ENCODE measurements at regions not wholly inside any gene's neighbourhood (a gene's known extent, or its start where the extent isn't known, plus 50 kb on each side); places are given as distances from the start of the nearest gene placed in this dataset.

GRCh38 chr1:173410133-173410793 lies 66.9 kb upstream of the PRDX6 start (continued):
- TF ChIP-seq BHLHE40 (IDR thresholded peaks at IDR 0.05; ENCODE audit: borderline replicate concordance in 1 of 2, low read depth in 2 of 2, low read length in 1 of 2) = peak in 1 of 2 experiments; percentile 29; a peak in 2 of 4 replicates
- no peak for TF ChIP-seq ZNF592 (IDR thresholded peaks at IDR 0.05)
- no peak for TF ChIP-seq ZNF207 (IDR thresholded peaks at IDR 0.05; ENCODE audit: borderline replicate concordance)
- no peak for TF ChIP-seq RAD21 (IDR thresholded peaks at IDR 0.05; ENCODE audit: insufficient read depth, low read depth, low read length)
- no peak for TF ChIP-seq CHD4 (IDR thresholded peaks at IDR 0.05)
- TF ChIP-seq MEF2A (IDR thresholded peaks at IDR 0.05; ENCODE audit: insufficient read depth, low read depth, low read length) = 0 out of 2 replicates have a peak, but pooled peaks have one; percentile 25
- no peak for TF ChIP-seq CREB1 (IDR thresholded peaks at IDR 0.05; ENCODE audit: low read depth)
- no peak for TF ChIP-seq ATF3 (IDR thresholded peaks at IDR 0.05; ENCODE audit: borderline replicate concordance, extremely low read depth, low read depth, low read length)
- peak; percentile 44; the same call in 1 of the 2 replicates for TF ChIP-seq PKNOX1 (IDR thresholded peaks at IDR 0.05)
- TF ChIP-seq ZBED1 (IDR thresholded peaks at IDR 0.05; ENCODE audit: borderline replicate concordance) = no peak
- no peak for TF ChIP-seq PAX5 (IDR thresholded peaks at IDR 0.05; ENCODE audit: borderline replicate concordance, low read depth, low read length)
- TF ChIP-seq CREM (IDR thresholded peaks at IDR 0.05; ENCODE audit: low read depth) = no peak

Data from GM12878 (cell line).